ENCODE measurements at regions not wholly inside any gene's neighbourhood (a gene's known extent, or its start where the extent isn't known, plus 50 kb on each side); places are given as distances from the start of the nearest gene placed in this dataset.

- no peak overlapping the region for H3K4me3 ChIP-seq
- no peak for DNase-seq (ENCODE audit: extremely low spot score)
- H3K4me1 ChIP-seq, result peaks cover 0 to 9% (median 6%) of the 10 kb centered on the region in 4 donors
- no peaks in the 10 kb centered on the region for H3K36me3 ChIP-seq
- peaks cover 0 to 2% (median 0%) of the 10 kb centered on the region in 4 donors for H3K9me3 ChIP-seq
- intact Hi-C loops (cut with DNase I), result no loop called here
- H3K27me3 ChIP-seq, result no peaks in the 10 kb centered on the region
- WGBS, result 71% methylated on average over 7 of the region's 7 CpGs
- H3K27ac ChIP-seq (replicated peaks in 1 of 4), result no peak overlapping the region
- TF ChIP-seq POLR2A (IDR thresholded peaks at IDR 0.05; ENCODE audit: low read depth) (no peak), CTCF (IDR thresholded peaks at IDR 0.05) (no peak), POLR2AphosphoS5 (IDR thresholded peaks at IDR 0.05) (no peak), EP300 (IDR thresholded peaks at IDR 0.05) (no peak)
Observed at GRCh38 chr16:82317411-82318167, 147.6 kb upstream of the MPHOSPH6 start.

GRCh38 chr16:82313754-82314153, 143.7 kb upstream of the MPHOSPH6 start:
- Histone ChIP-seq H3K9me3 (no peaks in the 10 kb centered on the region), H3K4me3 (no peak overlapping the region), H3K36me3 (no peaks in the 10 kb centered on the region), H3K27me3 (no peaks in the 10 kb centered on the region), H3K27ac (replicated peaks in 1 of 4) (no peak overlapping the region), H3K4me1 (peaks cover 0 to 9% (median 6%) of the 10 kb centered on the region in 4 donors)
- intact Hi-C loops (cut with DNase I), result no loop called here
- 89% methylated on average over 1 of the region's 1 CpG for WGBS
- DNase-seq (ENCODE audit: extremely low spot score), result no peak
- TF ChIP-seq CTCF (IDR thresholded peaks at IDR 0.05) (no peak), EP300 (IDR thresholded peaks at IDR 0.05) (no peak), POLR2AphosphoS5 (IDR thresholded peaks at IDR 0.05) (no peak), POLR2A (IDR thresholded peaks at IDR 0.05; ENCODE audit: low read depth) (no peak)

- intact Hi-C loops (cut with DNase I), result no loop called here
- Histone ChIP-seq H3K36me3 (no peaks in the 10 kb centered on the region), H3K27me3 (no peaks in the 10 kb centered on the region), H3K4me3 (no peak overlapping the region), H3K4me1 (peaks cover 0 to 3% (median 0%) of the 10 kb centered on the region in 4 donors), H3K27ac (replicated peaks in 1 of 4) (no peak overlapping the region), H3K9me3 (no peaks in the 10 kb centered on the region)
- no peak for TF ChIP-seq POLR2AphosphoS5 (IDR thresholded peaks at IDR 0.05)
- TF ChIP-seq EP300 (IDR thresholded peaks at IDR 0.05), result no peak
- TF ChIP-seq CTCF (IDR thresholded peaks at IDR 0.05), result no peak
- TF ChIP-seq POLR2A (IDR thresholded peaks at IDR 0.05; ENCODE audit: low read depth), result no peak
- WGBS, result 94% methylated on average over 5 of the region's 5 CpGs
- DNase-seq (ENCODE audit: extremely low spot score), result no peak
Observed at GRCh38 chr16:82311528-82311927, 141.5 kb upstream of the MPHOSPH6 start.

- WGBS, result 58% methylated on average over 12 of the region's 17 CpGs
- H3K36me3 ChIP-seq, result no peaks in the 10 kb centered on the region
- H3K4me1 ChIP-seq, result peaks cover 0 to 13% (median 5%) of the 10 kb centered on the region in 4 donors
- no peaks in the 10 kb centered on the region for H3K27me3 ChIP-seq
- no peak overlapping the region for H3K4me3 ChIP-seq
- no peak for DNase-seq (ENCODE audit: extremely low spot score)
- H3K9me3 ChIP-seq, result no peaks in the 10 kb centered on the region
- TF ChIP-seq POLR2A (IDR thresholded peaks at IDR 0.05; ENCODE audit: low read depth), result no peak
- TF ChIP-seq POLR2AphosphoS5 (IDR thresholded peaks at IDR 0.05), result no peak
- TF ChIP-seq EP300 (IDR thresholded peaks at IDR 0.05), result no peak
- no peak for TF ChIP-seq CTCF (IDR thresholded peaks at IDR 0.05)
- intact Hi-C loops (cut with DNase I), result no loop called here
- H3K27ac ChIP-seq (replicated peaks in 1 of 4), result no peak overlapping the region
Observed at GRCh38 chr16:82302042-82302727, 132.2 kb upstream of the MPHOSPH6 start.
